GM18867 (cell line): ENCODE measurements at regions not wholly inside any gene's neighbourhood (a gene's known extent, or its start where the extent isn't known, plus 50 kb on each side); places are given as distances from the start of the nearest gene placed in this dataset.

ENCODE experiments used
- ATAC-seq: cut with Tn5 transposase; IDR thresholded peaks from one replicate; pipeline ENCODE4 v1.9.1; 2021; ENCODE audit warnings: mild to moderate bottlenecking, moderate library complexity; ENCODE audit not compliant: unreplicated experiment

GRCh38 chrX:87727620-87728019 is 210.0 kb downstream of the KLHL4 start:
- ATAC-seq = no peak

GRCh38 chrX:87728024-87728423 is 210.4 kb downstream of the KLHL4 start:
- no peak for ATAC-seq

GRCh38 chrX:87728459-87728858 is 210.9 kb downstream of the KLHL4 start:
- ATAC-seq = no peak

- ATAC-seq = no peak
Observed at GRCh38 chrX:87732133-87732532, 214.5 kb downstream of the KLHL4 start.

- no peak for ATAC-seq
Observed at GRCh38 chrX:87736576-87736975, 219.0 kb downstream of the KLHL4 start.

- no peak for ATAC-seq
Observed at GRCh38 chrX:87744391-87744790, 226.8 kb downstream of the KLHL4 start.

GRCh38 chrX:87755493-87755892 is 237.9 kb downstream of the KLHL4 start:
- no peak for ATAC-seq

GRCh38 chrX:87788976-87789375 is 271.4 kb downstream of the KLHL4 start:
- ATAC-seq = no peak

GRCh38 chrX:87798039-87798438 is 280.4 kb downstream of the KLHL4 start:
- ATAC-seq = no peak

- no peak for ATAC-seq
Observed at GRCh38 chrX:87805829-87806490, 288.4 kb downstream of the KLHL4 start.

GRCh38 chrX:87808576-87809243 is 291.1 kb downstream of the KLHL4 start:
- ATAC-seq = no peak

- ATAC-seq = no peak
Observed at GRCh38 chrX:87813566-87813965, 296.0 kb downstream of the KLHL4 start.

GRCh38 chrX:87846956-87847355 is 329.4 kb downstream of the KLHL4 start:
- no peak for ATAC-seq

- ATAC-seq = no peak
Observed at GRCh38 chrX:87873347-87873941, 355.8 kb downstream of the KLHL4 start.

- no peak for ATAC-seq
Observed at GRCh38 chrX:87874043-87874442, 356.4 kb downstream of the KLHL4 start.

- ATAC-seq = no peak
Observed at GRCh38 chrX:87878926-87879325, 361.3 kb downstream of the KLHL4 start.

GRCh38 chrX:87890437-87890836 is 372.8 kb downstream of the KLHL4 start:
- no peak for ATAC-seq

GRCh38 chrX:87895421-87895820 is 377.8 kb downstream of the KLHL4 start:
- no peak for ATAC-seq

GRCh38 chrX:87896057-87896456 is 378.5 kb downstream of the KLHL4 start:
- peak; percentile 18 for ATAC-seq

- ATAC-seq = peak; percentile 69
Observed at GRCh38 chrX:87900320-87900908, 382.8 kb downstream of the KLHL4 start.

- no peak for ATAC-seq
Observed at GRCh38 chrX:87901060-87901459, 383.5 kb downstream of the KLHL4 start.

- no peak for ATAC-seq
Observed at GRCh38 chrX:87914726-87915125, 397.1 kb downstream of the KLHL4 start.
